GM12878 (cell line): ENCODE measurements at regions not wholly inside any gene's neighbourhood (a gene's known extent, or its start where the extent isn't known, plus 50 kb on each side); places are given as distances from the start of the nearest gene placed in this dataset.

ENCODE experiments used
- ATAC-seq: fragments of 200-7000 bp; cut with Tn5 transposase; 3 replicates; pipeline ENCODE4 v1.9.1; 2020; ENCODE audit warnings: mild to moderate bottlenecking, moderate library complexity
- BruUV-seq: library from RNA; stranded (reverse); fragments of 400-500 nt; replicated peaks from 2 replicates; lab custom pipeline; 2021; lab: Mats Ljungman, UMichigan
- CTCF ChIA-PET: fragments of 300-600 bp; sonication (Branson Sonifier 250); formaldehyde crosslinking; extraction: SDS; loops from one replicate; lab custom pipeline; 2021; ENCODE audit warnings: inconsistent platforms; lab: Yijun Ruan, JAX
- POLR2A ChIA-PET: fragments of 350-600 bp; formaldehyde crosslinking; extraction: SDS; loops from one replicate; lab custom pipeline; 2021; ENCODE audit warnings: inconsistent platforms; lab: Charles Lee
- RAD21 ChIA-PET: fragments of 300-600 bp; sonication (Branson Sonifier 250); formaldehyde crosslinking; loops from one replicate; lab custom pipeline; 2023; ENCODE audit warnings: antibody characterized with exemption; ENCODE audit not compliant: unreplicated experiment; lab: Charles Lee
- SMC1A ChIA-PET: fragments of 300-600 bp; sonication (Branson Sonifier 250); formaldehyde crosslinking; loops from one replicate; lab custom pipeline; 2023; ENCODE audit not compliant: unreplicated experiment, uncharacterized antibody; lab: Charles Lee
- DNase-seq: peaks from one replicate; pipeline ENCODE4 v3.0.0-alpha.2; 2011; ENCODE audit warnings: low read depth, low spot score
- FAIRE-seq: peaks from 3 replicates; lab custom pipeline; 2011; peaks lifted over from hg19 to GRCh38; lab: Jason Lieb, UNC
- H2AFZ ChIP-seq: 2 replicates; pipeline ENCODE4 v1.6.0; 2011; ENCODE audit warnings: low read depth, low read length, control low read depth; ENCODE audit not compliant: control insufficient read depth
- H3K27ac ChIP-seq: 2 replicates; pipeline ENCODE4 v1.5.1; 2011; ENCODE audit warnings: control low read depth; ENCODE audit not compliant: control insufficient read depth, insufficient read depth
- H3K27me3 ChIP-seq, 2 experiments: replicated peaks in 1 of 2; 2 replicates each; pipeline versions ENCODE4 v1.6.0 to v1.6.1; 2011; ENCODE audit warnings: low read length in 1 of 2; ENCODE audit not compliant: control insufficient read depth in 2 of 2, insufficient read depth in 2 of 2
- H3K36me3 ChIP-seq, 2 experiments: 2 replicates each; pipeline ENCODE4 v1.5.1; 2011; ENCODE audit warnings: low read length in 1 of 2; ENCODE audit not compliant: control insufficient read depth in 2 of 2, insufficient read depth in 2 of 2
- H3K4me1 ChIP-seq: 2 replicates; pipeline ENCODE4 v1.6.1; 2011; ENCODE audit warnings: mild to moderate bottlenecking, low read length, moderate library complexity, mixed read lengths; ENCODE audit not compliant: control insufficient read depth, insufficient read depth
- H3K4me2 ChIP-seq: 2 replicates; pipeline ENCODE4 v1.6.0; 2011; ENCODE audit warnings: control low read depth; ENCODE audit not compliant: control insufficient read depth, insufficient read depth
- H3K4me3 ChIP-seq: fragments of 200-600 bp; sonication (generic); 2 replicates; pipeline ENCODE4 v1.5.1; 2016
- H3K79me2 ChIP-seq: 2 replicates; pipeline ENCODE4 v1.6.0; 2011; ENCODE audit warnings: low read length; ENCODE audit not compliant: control insufficient read depth, insufficient read depth
- H3K9ac ChIP-seq: 2 replicates; pipeline ENCODE4 v1.8.0; 2011; ENCODE audit warnings: low read length, control low read depth, mixed read lengths; ENCODE audit not compliant: control insufficient read depth, insufficient read depth
- H3K9me3 ChIP-seq: replicated peaks from 3 replicates; pipeline ENCODE4 v1.5.1; 2011; ENCODE audit warnings: mild to moderate bottlenecking, low read length; ENCODE audit not compliant: control insufficient read depth, insufficient read depth
- H4K20me1 ChIP-seq: 2 replicates; pipeline ENCODE4 v1.6.0; 2011; ENCODE audit not compliant: control insufficient read depth, insufficient read depth
- BMI1 ChIP-seq: fragments of 450-650 bp; IDR thresholded peaks from 2 replicates; pipeline ENCODE4 v1.6.1; 2016; ENCODE audit warnings: mild to moderate bottlenecking, moderate library complexity, borderline replicate concordance
- CEBPZ ChIP-seq: fragments of 150-350 bp; IDR thresholded peaks from 2 replicates; pipeline ENCODE4 v1.6.1; 2016; ENCODE audit warnings: low read depth, low read length
- CHD2 ChIP-seq: IDR thresholded peaks from 2 replicates; pipeline ENCODE4 v1.6.1; 2011; ENCODE audit warnings: low read depth, low read length, improper control_type of control experiment, borderline replicate concordance
- KLF5 ChIP-seq: fragments of 450-650 bp; IDR thresholded peaks from 2 replicates; pipeline ENCODE4 v1.6.1; 2014; ENCODE audit warnings: mild to moderate bottlenecking; ENCODE audit not compliant: partially characterized antibody
- LARP7 ChIP-seq: fragments of 450-650 bp; IDR thresholded peaks from 2 replicates; pipeline ENCODE4 v1.6.1; 2017; ENCODE audit warnings: mild to moderate bottlenecking
- PAX8 ChIP-seq: fragments of 450-650 bp; IDR thresholded peaks from 2 replicates; pipeline ENCODE4 v1.6.1; 2017; ENCODE audit warnings: mild to moderate bottlenecking, moderate library complexity
- POLR2A ChIP-seq: IDR thresholded peaks from 2 replicates; pipeline ENCODE4 v1.6.1; 2011; ENCODE audit warnings: low read depth, mild to moderate bottlenecking, low read length
- STAT3 ChIP-seq: IDR thresholded peaks from 2 replicates; pipeline ENCODE4 v1.6.1; 2011; ENCODE audit warnings: low read depth, low read length, improper control_type of control experiment
- WGBS: methylation state at CpG from one replicate; pipeline ENCODE4 v1.1.6; 2016; ENCODE audit warnings: low lambda C conversion rate; ENCODE audit not compliant: insufficient replicate concordance, insufficient coverage; ENCODE audit errors: missing lambda C conversion rate; 5-methylcytosine and 5-hydroxymethylcytosine counted together
- in situ Hi-C: fragments of 300-500 bp; cut with MboI; formaldehyde crosslinking; loops from 9 replicates; pipeline ENCODE4 v1.14.3; 2018; ENCODE audit warnings: mixed read lengths
- intact Hi-C: fragments of 100-400 bp; cut with micrococcal nuclease; formaldehyde crosslinking; loops from one replicate; pipeline ENCODE4 v1.14.2; 2022; ENCODE audit not compliant: unreplicated experiment

- ChIA-PET CTCF (no interaction called here), RAD21 (no interaction called here), POLR2A (no interaction called here), SMC1A (no interaction called here)
- H3K4me3 ChIP-seq = no peak overlapping the region
- DNase-seq (no peak), ATAC-seq (no peak), FAIRE-seq (no peak)
- no peaks in the 10 kb centered on the region for H3K4me1 ChIP-seq
- H2AFZ ChIP-seq = no peak overlapping the region
- intact Hi-C loops = no loop called here
- H3K9ac ChIP-seq = no peak overlapping the region
- H3K79me2 ChIP-seq = no peaks in the 10 kb centered on the region
- no peak overlapping the region for H3K27ac ChIP-seq
- WGBS = 22% methylated on average over 14 of the region's 14 CpGs
- peaks cover 0 to 3% of the 10 kb centered on the region in 2 experiments; a peak in 1 of 4 replicates for H3K27me3 ChIP-seq
- BruUV-seq = no TSS peak
- no peaks in the 10 kb centered on the region for H4K20me1 ChIP-seq
- H3K4me2 ChIP-seq = no peak overlapping the region
- no peaks in the 10 kb centered on the region for H3K9me3 ChIP-seq
- in situ Hi-C loops = no loop called here
- no peaks in the 10 kb centered on the region for H3K36me3 ChIP-seq
- TF ChIP-seq POLR2A (no peak), KLF5 (no peak), LARP7 (no peak), CHD2 (no peak), CEBPZ (no peak), BMI1 (no peak), PAX8 (no peak), STAT3 (no peak)
Observed at GRCh38 chr11:71190551-71190950, 61.8 kb downstream of the SHANK2 start.
